ENCODE measurements at regions not wholly inside any gene's neighbourhood (a gene's known extent, or its start where the extent isn't known, plus 50 kb on each side); places are given as distances from the start of the nearest gene placed in this dataset.

- Mint-ChIP-seq H3K27ac (no peak overlapping the region), H3K27me3 (ENCODE audit: low read depth in 3 of 3) (peaks cover 1 to 17% (median 12%) of the 10 kb centered on the region in 3 donors), H3K36me3 (no peaks in the 10 kb centered on the region), H3K9me3 (no peaks in the 10 kb centered on the region), H3K4me1 (no peaks in the 10 kb centered on the region), H3K4me3 (no peak overlapping the region)
- Histone ChIP-seq H3K4me1 (ENCODE audit: control insufficient read depth in 1 of 2, insufficient read depth in 2 of 2, low read length in 2 of 2) (no peaks in the 10 kb centered on the region), H3K36me3 (replicated peaks in 1 of 2; ENCODE audit: control insufficient read depth in 1 of 2, insufficient read depth in 2 of 2, low read length in 2 of 2) (no peaks in the 10 kb centered on the region), H3K79me2 (ENCODE audit: insufficient read depth, low read length) (no peaks in the 10 kb centered on the region), H2AFZ (ENCODE audit: insufficient read depth, low read depth, low read length, poor library complexity, severe bottlenecking) (no peak overlapping the region), H3K4me2 (replicated peaks; ENCODE audit: extremely low read depth, low read length, poor library complexity, severe bottlenecking) (no peak overlapping the region), H3K27ac (ENCODE audit: low read depth in 1 of 2, low read length in 2 of 2) (no peak overlapping the region), H4K20me1 (ENCODE audit: insufficient read depth, low read length) (no peaks in the 10 kb centered on the region), H3K9me3 (replicated peaks in 1 of 2; ENCODE audit: control insufficient read depth in 1 of 2, insufficient read depth in 1 of 2, low read length in 2 of 2) (no peaks in the 10 kb centered on the region), H3K9ac (ENCODE audit: insufficient read depth, low read length, poor library complexity, severe bottlenecking) (no peak overlapping the region), H3K27me3 (ENCODE audit: control insufficient read depth in 2 of 2, insufficient read depth in 2 of 2, low read length in 2 of 2) (peaks cover 0 to 3% of the 10 kb centered on the region in 2 donors), H3K4me3 (replicated peaks in 1 of 3; ENCODE audit: low read depth in 2 of 3, low read length in 3 of 3) (no peak overlapping the region)
- no peak for DNase-seq
- intact Hi-C loops (cut with micrococcal nuclease), result no loop called here
- no peak for TF ChIP-seq CTCF (IDR thresholded peaks at IDR 0.05)
These were observed 57.0 kb upstream of the TRABD2B start for GRCh38 chr1:48054232-48054631.

- Mint-ChIP-seq H3K4me1 (no peaks in the 10 kb centered on the region), H3K36me3 (no peaks in the 10 kb centered on the region), H3K4me3 (no peak overlapping the region), H3K9me3 (no peaks in the 10 kb centered on the region), H3K27me3 (ENCODE audit: low read depth in 3 of 3) (peaks cover 5 to 18% (median 15%) of the 10 kb centered on the region in 3 donors), H3K27ac (no peak overlapping the region)
- intact Hi-C loops (cut with micrococcal nuclease), result no loop called here
- Histone ChIP-seq H3K4me2 (replicated peaks; ENCODE audit: extremely low read depth, low read length, poor library complexity, severe bottlenecking) (no peak overlapping the region), H4K20me1 (ENCODE audit: insufficient read depth, low read length) (no peaks in the 10 kb centered on the region), H2AFZ (ENCODE audit: insufficient read depth, low read depth, low read length, poor library complexity, severe bottlenecking) (no peak overlapping the region), H3K9me3 (replicated peaks in 1 of 2; ENCODE audit: control insufficient read depth in 1 of 2, insufficient read depth in 1 of 2, low read length in 2 of 2) (no peaks in the 10 kb centered on the region), H3K27ac (ENCODE audit: low read depth in 1 of 2, low read length in 2 of 2) (no peak overlapping the region), H3K36me3 (replicated peaks in 1 of 2; ENCODE audit: control insufficient read depth in 1 of 2, insufficient read depth in 2 of 2, low read length in 2 of 2) (no peaks in the 10 kb centered on the region), H3K4me1 (ENCODE audit: control insufficient read depth in 1 of 2, insufficient read depth in 2 of 2, low read length in 2 of 2) (no peaks in the 10 kb centered on the region), H3K79me2 (ENCODE audit: insufficient read depth, low read length) (no peaks in the 10 kb centered on the region), H3K27me3 (ENCODE audit: control insufficient read depth in 2 of 2, insufficient read depth in 2 of 2, low read length in 2 of 2) (peaks cover 0 to 3% of the 10 kb centered on the region in 2 donors), H3K9ac (ENCODE audit: insufficient read depth, low read length, poor library complexity, severe bottlenecking) (no peak overlapping the region), H3K4me3 (replicated peaks in 1 of 3; ENCODE audit: low read depth in 2 of 3, low read length in 3 of 3) (no peak overlapping the region)
- DNase-seq, result no peak
- no peak for TF ChIP-seq CTCF (IDR thresholded peaks at IDR 0.05)
- WGBS (ENCODE audit: insufficient coverage), result no CpG with 5 or more reads among the region's 1 CpG
These were observed 55.7 kb upstream of the TRABD2B start for GRCh38 chr1:48052923-48053291.

Data from CD14-positive monocyte (primary cell).